ENCODE measurements at regions not wholly inside any gene's neighbourhood (a gene's known extent, or its start where the extent isn't known, plus 50 kb on each side); places are given as distances from the start of the nearest gene placed in this dataset.

- no peak overlapping the region for H3K27ac ChIP-seq (ENCODE audit: low read length)
- no peaks in the 10 kb centered on the region for H3K36me3 ChIP-seq (ENCODE audit: insufficient read depth, low read depth, low read length)
- no peaks in the 10 kb centered on the region for H3K9me3 ChIP-seq (ENCODE audit: insufficient read depth, low read depth, low read length)
Measured at GRCh38 chr7:136698231-136698630, 170.2 kb upstream of the CHRM2 start.

GRCh38 chr7:136697271-136697670 is 171.2 kb upstream of the CHRM2 start:
- Histone ChIP-seq H3K9me3 (ENCODE audit: insufficient read depth, low read depth, low read length) (no peaks in the 10 kb centered on the region), H3K27me3 (ENCODE audit: insufficient read depth, low read length) (no peaks in the 10 kb centered on the region), H3K9ac (ENCODE audit: low read depth, low read length) (no peak overlapping the region), H3K36me3 (ENCODE audit: insufficient read depth, low read depth, low read length) (no peaks in the 10 kb centered on the region), H3K4me3 (ENCODE audit: low read length) (no peak overlapping the region), H3K4me1 (ENCODE audit: insufficient read depth, low read length) (no peaks in the 10 kb centered on the region), H3K27ac (ENCODE audit: low read length) (no peak overlapping the region)

More at GRCh38 chr7:136698231-136698630, 170.2 kb upstream of the CHRM2 start:
- Histone ChIP-seq H3K9ac (ENCODE audit: low read depth, low read length) (no peak overlapping the region), H3K4me3 (ENCODE audit: low read length) (no peak overlapping the region), H3K27me3 (ENCODE audit: insufficient read depth, low read length) (no peaks in the 10 kb centered on the region), H3K4me1 (ENCODE audit: insufficient read depth, low read length) (no peaks in the 10 kb centered on the region; the same call in 1 of the 2 replicates)

GRCh38 chr7:136693166-136694119 is 175.0 kb upstream of the CHRM2 start:
- no peaks in the 10 kb centered on the region for H3K9me3 ChIP-seq (ENCODE audit: insufficient read depth, low read depth, low read length)
- H3K4me1 ChIP-seq (ENCODE audit: insufficient read depth, low read length) = no peaks in the 10 kb centered on the region
- H3K4me3 ChIP-seq (ENCODE audit: low read length) = no peak overlapping the region
- no peaks in the 10 kb centered on the region for H3K36me3 ChIP-seq (ENCODE audit: insufficient read depth, low read depth, low read length)
- no peaks in the 10 kb centered on the region for H3K27me3 ChIP-seq (ENCODE audit: insufficient read depth, low read length)
- no peak overlapping the region for H3K9ac ChIP-seq (ENCODE audit: low read depth, low read length)
- no peak overlapping the region for H3K27ac ChIP-seq (ENCODE audit: low read length)

- H3K27ac ChIP-seq (ENCODE audit: low read length) = no peak overlapping the region
- H3K27me3 ChIP-seq (ENCODE audit: insufficient read depth, low read length) = no peaks in the 10 kb centered on the region
- no peak overlapping the region for H3K9ac ChIP-seq (ENCODE audit: low read depth, low read length)
- H3K9me3 ChIP-seq (ENCODE audit: insufficient read depth, low read depth, low read length) = no peaks in the 10 kb centered on the region
- H3K4me3 ChIP-seq (ENCODE audit: low read length) = no peak overlapping the region
- no peaks in the 10 kb centered on the region for H3K4me1 ChIP-seq (ENCODE audit: insufficient read depth, low read length)
- H3K36me3 ChIP-seq (ENCODE audit: insufficient read depth, low read depth, low read length) = no peaks in the 10 kb centered on the region
Measured at GRCh38 chr7:136692221-136692620, 176.2 kb upstream of the CHRM2 start.

- Histone ChIP-seq H3K9me3 (ENCODE audit: insufficient read depth, low read depth, low read length) (no peaks in the 10 kb centered on the region), H3K4me1 (ENCODE audit: insufficient read depth, low read length) (no peaks in the 10 kb centered on the region), H3K9ac (ENCODE audit: low read depth, low read length) (no peak overlapping the region), H3K27ac (ENCODE audit: low read length) (no peak overlapping the region), H3K4me3 (ENCODE audit: low read length) (no peak overlapping the region), H3K27me3 (ENCODE audit: insufficient read depth, low read length) (no peaks in the 10 kb centered on the region), H3K36me3 (ENCODE audit: insufficient read depth, low read depth, low read length) (no peaks in the 10 kb centered on the region)
Measured at GRCh38 chr7:136688601-136689000, 179.9 kb upstream of the CHRM2 start.

GRCh38 chr7:136687693-136688322 is 180.6 kb upstream of the CHRM2 start:
- H3K4me1 ChIP-seq (ENCODE audit: insufficient read depth, low read length) = no peaks in the 10 kb centered on the region
- no peak overlapping the region for H3K4me3 ChIP-seq (ENCODE audit: low read length)
- H3K36me3 ChIP-seq (ENCODE audit: insufficient read depth, low read depth, low read length) = no peaks in the 10 kb centered on the region
- no peak overlapping the region for H3K9ac ChIP-seq (ENCODE audit: low read depth, low read length)
- no peaks in the 10 kb centered on the region for H3K27me3 ChIP-seq (ENCODE audit: insufficient read depth, low read length)
- H3K27ac ChIP-seq (ENCODE audit: low read length) = no peak overlapping the region
- H3K9me3 ChIP-seq (ENCODE audit: insufficient read depth, low read depth, low read length) = no peaks in the 10 kb centered on the region

- H3K9ac ChIP-seq (ENCODE audit: low read depth, low read length) = no peak overlapping the region
- no peaks in the 10 kb centered on the region for H3K9me3 ChIP-seq (ENCODE audit: insufficient read depth, low read depth, low read length)
- H3K27me3 ChIP-seq (ENCODE audit: insufficient read depth, low read length) = no peaks in the 10 kb centered on the region
- H3K4me1 ChIP-seq (ENCODE audit: insufficient read depth, low read length) = no peaks in the 10 kb centered on the region
- H3K4me3 ChIP-seq (ENCODE audit: low read length) = no peak overlapping the region
- H3K36me3 ChIP-seq (ENCODE audit: insufficient read depth, low read depth, low read length) = no peaks in the 10 kb centered on the region
- H3K27ac ChIP-seq (ENCODE audit: low read length) = no peak overlapping the region
Measured at GRCh38 chr7:136685501-136686173, 182.8 kb upstream of the CHRM2 start.

- Histone ChIP-seq H3K4me3 (ENCODE audit: low read length) (no peak overlapping the region), H3K27me3 (ENCODE audit: insufficient read depth, low read length) (no peaks in the 10 kb centered on the region), H3K36me3 (ENCODE audit: insufficient read depth, low read depth, low read length) (no peaks in the 10 kb centered on the region), H3K9me3 (ENCODE audit: insufficient read depth, low read depth, low read length) (peaks cover 11% of the 10 kb centered on the region; the same call in 1 of the 2 replicates), H3K9ac (ENCODE audit: low read depth, low read length) (no peak overlapping the region), H3K27ac (ENCODE audit: low read length) (no peak overlapping the region), H3K4me1 (ENCODE audit: insufficient read depth, low read length) (no peaks in the 10 kb centered on the region; the same call in 1 of the 2 replicates)
Measured at GRCh38 chr7:136677471-136678365, 190.7 kb upstream of the CHRM2 start.

- Histone ChIP-seq H3K4me1 (ENCODE audit: insufficient read depth, low read length) (no peaks in the 10 kb centered on the region), H3K4me3 (ENCODE audit: low read length) (no peak overlapping the region), H3K27ac (ENCODE audit: low read length) (no peak overlapping the region), H3K9me3 (ENCODE audit: insufficient read depth, low read depth, low read length) (peaks cover 12% of the 10 kb centered on the region; the same call in 1 of the 2 replicates), H3K27me3 (ENCODE audit: insufficient read depth, low read length) (no peaks in the 10 kb centered on the region), H3K9ac (ENCODE audit: low read depth, low read length) (no peak overlapping the region), H3K36me3 (ENCODE audit: insufficient read depth, low read depth, low read length) (no peaks in the 10 kb centered on the region)
Measured at GRCh38 chr7:136667584-136667983, 200.9 kb upstream of the CHRM2 start.

- Histone ChIP-seq H3K4me1 (ENCODE audit: insufficient read depth, low read length) (no peaks in the 10 kb centered on the region), H3K27me3 (ENCODE audit: insufficient read depth, low read length) (no peaks in the 10 kb centered on the region), H3K36me3 (ENCODE audit: insufficient read depth, low read depth, low read length) (no peaks in the 10 kb centered on the region), H3K27ac (ENCODE audit: low read length) (no peak overlapping the region), H3K4me3 (ENCODE audit: low read length) (no peak overlapping the region), H3K9me3 (ENCODE audit: insufficient read depth, low read depth, low read length) (no peaks in the 10 kb centered on the region), H3K9ac (ENCODE audit: low read depth, low read length) (no peak overlapping the region)
Measured at GRCh38 chr7:136665878-136666509, 202.5 kb upstream of the CHRM2 start.

All from iPS-20b (cell line).